H1 (cell line): ENCODE measurements at regions not wholly inside any gene's neighbourhood (a gene's known extent, or its start where the extent isn't known, plus 50 kb on each side); places are given as distances from the start of the nearest gene placed in this dataset.

ENCODE experiments used
- CTCF ChIA-PET: fragments of 300-600 bp; sonication (Branson Sonifier 250); formaldehyde crosslinking; loops from one replicate; lab custom pipeline; 2021; ENCODE audit not compliant: partially characterized antibody; lab: Charles Lee
- POLR2A ChIA-PET: fragments of 300-600 bp; sonication (Branson Sonifier 250); formaldehyde crosslinking; loops from one replicate; lab custom pipeline; 2021; ENCODE audit warnings: inconsistent platforms; ENCODE audit not compliant: partially characterized antibody; lab: Charles Lee
- DNase-seq, 2 experiments: peaks; one replicate each; pipeline versions ENCODE4 v3.0.0 to v3.0.0-alpha.2; 2010 to 2022; ENCODE audit warnings: low spot score in 2 of 2, low read depth in 1 of 2, mixed read lengths in 1 of 2
- FAIRE-seq: peaks from 2 replicates; lab custom pipeline; 2011; peaks lifted over from hg19 to GRCh38; lab: Jason Lieb, UNC
- H2AFZ ChIP-seq: 2 replicates; pipeline ENCODE4 v1.8.1; 2012; ENCODE audit warnings: low read length, inconsistent platforms
- H2AK5ac ChIP-seq: 2 replicates; pipeline ENCODE4 v1.6.1; 2013; ENCODE audit warnings: low read depth, low read length
- H2BK120ac ChIP-seq: replicated peaks from 2 replicates; pipeline ENCODE3; 2013; ENCODE audit warnings: low read depth, low read length, inconsistent platforms
- H2BK12ac ChIP-seq: 2 replicates; pipeline ENCODE4 v1.6.1; 2013; ENCODE audit warnings: low read depth, low read length
- H2BK15ac ChIP-seq: 2 replicates; pipeline ENCODE4 v1.6.1; 2013; ENCODE audit warnings: low read length
- H2BK20ac ChIP-seq: 2 replicates; pipeline ENCODE4 v1.6.1; 2013; ENCODE audit warnings: low read length
- H2BK5ac ChIP-seq: 2 replicates; pipeline ENCODE4 v1.6.1; 2013; ENCODE audit warnings: low read depth, low read length
- H3K14ac ChIP-seq: 2 replicates; pipeline ENCODE4 v1.6.1; 2013; ENCODE audit warnings: inconsistent platforms; ENCODE audit not compliant: insufficient read length
- H3K18ac ChIP-seq: 2 replicates; pipeline ENCODE4 v1.6.1; 2013; ENCODE audit warnings: low read length; ENCODE audit errors: extremely low read depth
- H3K23ac ChIP-seq: 2 replicates; pipeline ENCODE4 v1.6.1; 2013; ENCODE audit warnings: inconsistent platforms; ENCODE audit not compliant: insufficient read length
- H3K23me2 ChIP-seq: 2 replicates; pipeline ENCODE4 v1.6.1; 2013; ENCODE audit warnings: low read depth, low read length
- H3K27ac ChIP-seq: 2 replicates; pipeline ENCODE4 v1.6.1; 2011; ENCODE audit warnings: low read depth, low read length, inconsistent platforms
- H3K27me3 ChIP-seq, 4 experiments: replicated peaks in 1 of 4; 1 replicate in 1 of 4; 2 replicates in 3 of 4; pipeline versions ENCODE4 v1.6.1 to v1.8.1; 2011 to 2013; ENCODE audit warnings: low read length in 3 of 4, mild to moderate bottlenecking in 3 of 4, inconsistent platforms in 2 of 4, mixed read lengths in 2 of 4, moderate library complexity in 1 of 4; ENCODE audit not compliant: control insufficient read depth in 3 of 4, insufficient read depth in 3 of 4; ENCODE audit errors: extremely low read depth in 1 of 4
- H3K36me3 ChIP-seq, 4 experiments: 2 replicates each; pipeline versions ENCODE4 v1.6.1 to v1.8.1; 2011 to 2013; ENCODE audit warnings: mild to moderate bottlenecking in 4 of 4, low read length in 3 of 4, moderate library complexity in 2 of 4, control low read depth in 1 of 4, inconsistent platforms in 1 of 4; ENCODE audit not compliant: insufficient read depth in 4 of 4, control insufficient read depth in 2 of 4
- H3K4ac ChIP-seq: replicated peaks from 2 replicates; pipeline ENCODE3; 2013; ENCODE audit warnings: low read length, low read depth, mixed read lengths, inconsistent platforms; ENCODE audit not compliant: insufficient read length
- H3K4me1 ChIP-seq, 4 experiments: replicated peaks in 1 of 4; 1 replicate in 1 of 4; 2 replicates in 3 of 4; pipeline versions ENCODE4 v1.6.1 to v1.8.1; 2011 to 2013; ENCODE audit warnings: low read length in 3 of 4, inconsistent platforms in 2 of 4, mixed read lengths in 1 of 4; ENCODE audit not compliant: insufficient read depth in 4 of 4, control insufficient read depth in 3 of 4
- H3K4me2 ChIP-seq, 2 experiments: 2 replicates each; pipeline versions ENCODE4 v1.6.1 to v1.8.1; 2011 to 2013; ENCODE audit warnings: low read depth in 2 of 2, low read length in 2 of 2, control low read depth in 1 of 2, inconsistent platforms in 1 of 2, mild to moderate bottlenecking in 1 of 2; ENCODE audit not compliant: insufficient read depth in 1 of 2
- H3K4me3 ChIP-seq, 4 experiments: fragments of 200-600, 300-600 bp in 1 of 4; sonication (generic), shearing (Covaris generic), sonication (Bioruptor Twin) in 1 of 4; 2 replicates each; pipeline versions ENCODE4 v1.5.1 to v1.8.1; 2011 to 2016; ENCODE audit warnings: low read length in 4 of 4, low read depth in 3 of 4, control low read depth in 2 of 4, inconsistent platforms in 2 of 4, mild to moderate bottlenecking in 2 of 4, mixed read lengths in 1 of 4, moderate library complexity in 1 of 4; ENCODE audit not compliant: insufficient read depth in 2 of 4; ENCODE audit errors: extremely low read depth in 1 of 4
- H3K56ac ChIP-seq: replicated peaks from 2 replicates; pipeline ENCODE3; 2013; ENCODE audit warnings: low read depth, mild to moderate bottlenecking, mixed read lengths, low read length, inconsistent platforms; ENCODE audit not compliant: insufficient read length
- H3K79me1 ChIP-seq: 2 replicates; pipeline ENCODE4 v1.6.1; 2013; ENCODE audit warnings: low read depth, low read length, control low read depth
- H3K79me2 ChIP-seq, 2 experiments: 2 replicates each; pipeline versions ENCODE4 v1.6.1 to v1.8.1; 2012 to 2013; ENCODE audit warnings: low read length in 2 of 2, mild to moderate bottlenecking in 2 of 2, inconsistent platforms in 1 of 2; ENCODE audit not compliant: insufficient read depth in 2 of 2, control insufficient read depth in 1 of 2
- H3K9ac ChIP-seq, 4 experiments: replicated peaks in 1 of 4; 1 replicate in 1 of 4; 2 replicates in 3 of 4; pipeline versions ENCODE4 v1.6.1 to v1.8.1; 2011 to 2013; ENCODE audit warnings: low read depth in 3 of 4, low read length in 3 of 4, control low read depth in 2 of 4, mild to moderate bottlenecking in 2 of 4, moderate library complexity in 2 of 4, inconsistent platforms in 1 of 4; ENCODE audit errors: extremely low read depth in 1 of 4
- H3K9me3 ChIP-seq, 2 experiments: 2 replicates each; pipeline versions ENCODE4 v1.6.1 to v1.8.1; 2012 to 2013; ENCODE audit warnings: mild to moderate bottlenecking in 2 of 2, moderate library complexity in 2 of 2, control low read depth in 1 of 2, inconsistent platforms in 1 of 2, low read depth in 1 of 2, low read length in 1 of 2, mixed read lengths in 1 of 2; ENCODE audit not compliant: insufficient read depth in 2 of 2
- H4K20me1 ChIP-seq, 2 experiments: replicated peaks in 1 of 2; 2 replicates each; pipeline versions ENCODE3 to v1.8.1; 2011 to 2013; ENCODE audit warnings: inconsistent platforms in 2 of 2, low read length in 2 of 2, mild to moderate bottlenecking in 1 of 2; ENCODE audit not compliant: insufficient read depth in 2 of 2, control insufficient read depth in 1 of 2
- H4K5ac ChIP-seq: 2 replicates; pipeline ENCODE4 v1.6.1; 2013; ENCODE audit warnings: low read length, low read depth, mixed read lengths, inconsistent platforms; ENCODE audit not compliant: insufficient read length
- H4K8ac ChIP-seq: 2 replicates; pipeline ENCODE4 v1.8.0; 2013; ENCODE audit warnings: mild to moderate bottlenecking, moderate library complexity, low read length, inconsistent platforms; ENCODE audit not compliant: insufficient read depth; ENCODE audit errors: extremely low read depth
- H4K91ac ChIP-seq: replicated peaks from 2 replicates; pipeline ENCODE3; 2013; ENCODE audit warnings: low read length, mixed read lengths, inconsistent platforms; ENCODE audit not compliant: insufficient read length
- CTCF ChIP-seq, 3 experiments: IDR thresholded peaks; 1 replicate in 2 of 3; 2 replicates in 1 of 3; pipeline versions ENCODE4 v1.5.1 to v1.6.1; 2011; ENCODE audit warnings: low read length in 3 of 3, mild to moderate bottlenecking in 3 of 3, inconsistent platforms in 2 of 3, low read depth in 1 of 3, moderate library complexity in 1 of 3; ENCODE audit not compliant: insufficient read depth in 1 of 3; ENCODE audit errors: control extremely low read depth in 1 of 3
- FOSL1 ChIP-seq: IDR thresholded peaks from 2 replicates; pipeline ENCODE4 v1.6.1; 2011; ENCODE audit warnings: mild to moderate bottlenecking, low read depth, low read length, moderate library complexity; ENCODE audit not compliant: insufficient read depth
- PHF8 ChIP-seq: fragments of 200-600 bp; sonication (generic); conservative IDR thresholded peaks from 2 replicates; pipeline ENCODE4 v1.7.1; 2012; ENCODE audit warnings: low read depth, mild to moderate bottlenecking, inconsistent platforms, low read length, moderate library complexity
- POLR2AphosphoS5 ChIP-seq: IDR thresholded peaks from 2 replicates; pipeline ENCODE4 v1.6.1; 2011; ENCODE audit warnings: low read depth, low read length
- RFX5 ChIP-seq: IDR thresholded peaks from 2 replicates; pipeline ENCODE4 v1.6.1; 2011; ENCODE audit warnings: low read depth, low read length, improper control_type of control experiment, borderline replicate concordance
- SUZ12 ChIP-seq: fragments of 200-600 bp; sonication (generic); IDR thresholded peaks from 2 replicates; pipeline ENCODE4 v1.6.1; 2012; ENCODE audit warnings: mild to moderate bottlenecking, inconsistent platforms, low read length, moderate library complexity, mixed read lengths
- TAF7 ChIP-seq: optimal IDR thresholded peaks from 2 replicates; pipeline ENCODE3; 2011; ENCODE audit warnings: low read depth, mild to moderate bottlenecking, inconsistent platforms, low read length, moderate library complexity, borderline replicate concordance
- TEAD4 ChIP-seq: IDR thresholded peaks from 2 replicates; pipeline ENCODE4 v1.6.1; 2012; ENCODE audit warnings: low read depth, low read length, inconsistent platforms, mixed read lengths
- YY1 ChIP-seq: IDR thresholded peaks from 2 replicates; pipeline ENCODE4 v1.6.1; 2011; ENCODE audit warnings: low read depth, mild to moderate bottlenecking, low read length
- WGBS, 2 experiments: shearing (Covaris generic) in 1 of 2; methylation state at CpG; one replicate each; pipeline versions ENCODE4 v1.1.6 to v1.1.7; 2013 to 2015; ENCODE audit warnings: low lambda C conversion rate in 2 of 2, mixed read lengths in 2 of 2, inconsistent platforms in 1 of 2, low coverage in 1 of 2, missing lambda C conversion rate in 1 of 2; ENCODE audit not compliant: insufficient replicate concordance in 2 of 2, insufficient coverage in 1 of 2, insufficient read length in 1 of 2; ENCODE audit errors: extremely low coverage in 1 of 2, missing lambda C conversion rate in 1 of 2; 5-methylcytosine and 5-hydroxymethylcytosine counted together
- TF ChIP-seq, protein P1 (sequence below): IDR thresholded peaks from 2 replicates; pipeline ENCODE4 v1.6.1; 2012; ENCODE audit warnings: inconsistent platforms

GRCh38 chr5:107021575-107021974, 649.2 kb downstream of the EFNA5 start (continued):
- no peak for TF ChIP-seq POLR2AphosphoS5

GRCh38 chr5:107020626-107021025, 650.1 kb downstream of the EFNA5 start:
- H3K18ac ChIP-seq: no peak overlapping the region
- no peak overlapping the region for H4K5ac ChIP-seq
- H3K79me1 ChIP-seq: no peaks in the 10 kb centered on the region
- H3K27me3 ChIP-seq: no peaks in the 10 kb centered on the region
- no peak overlapping the region for H3K4me3 ChIP-seq
- FAIRE-seq (no peak), DNase-seq (no peak)
- H3K79me2 ChIP-seq: no peaks in the 10 kb centered on the region
- H3K56ac ChIP-seq: no peak overlapping the region
- no peak overlapping the region for H2BK12ac ChIP-seq
- no peak overlapping the region for H3K9ac ChIP-seq
- no peak overlapping the region for H2BK15ac ChIP-seq
- peaks cover 0 to 3% (median under 1%) of the 10 kb centered on the region in 4 experiments; a peak in 1 of 7 replicates for H3K4me1 ChIP-seq
- no peak overlapping the region for H2BK20ac ChIP-seq
- H2AK5ac ChIP-seq: no peak overlapping the region
- no peak overlapping the region for H2BK5ac ChIP-seq
- 83% methylated on average over 2 of the region's 2 CpGs; no CpG with 5 or more reads in 1 of the 2 experiments for WGBS, 2 experiments
- no peaks in the 10 kb centered on the region for H3K36me3 ChIP-seq
- H3K23ac ChIP-seq: no peak overlapping the region
- no peak overlapping the region for H4K91ac ChIP-seq
- H4K8ac ChIP-seq: no peak overlapping the region
- ChIA-PET POLR2A (no interaction called here), CTCF (no interaction called here)
- H2BK120ac ChIP-seq: no peak overlapping the region
- H3K23me2 ChIP-seq: no peaks in the 10 kb centered on the region
- no peak overlapping the region for H2AFZ ChIP-seq
- no peaks in the 10 kb centered on the region for H4K20me1 ChIP-seq
- H3K9me3 ChIP-seq: no peaks in the 10 kb centered on the region
- H3K4me2 ChIP-seq: no peak overlapping the region
- no peak overlapping the region for H3K4ac ChIP-seq
- no peak overlapping the region for H3K14ac ChIP-seq
- no peak overlapping the region for H3K27ac ChIP-seq
- no peak for TF ChIP-seq YY1
- TF ChIP-seq SUZ12: no peak
- no peak for TF ChIP-seq PHF8
- no peak for TF ChIP-seq TAF7
- TF ChIP-seq, protein P1, sequence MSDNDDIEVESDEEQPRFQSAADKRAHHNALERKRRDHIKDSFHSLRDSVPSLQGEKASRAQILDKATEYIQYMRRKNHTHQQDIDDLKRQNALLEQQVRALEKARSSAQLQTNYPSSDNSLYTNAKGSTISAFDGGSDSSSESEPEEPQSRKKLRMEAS: no peak
- TF ChIP-seq FOSL1: no peak
- no peak for TF ChIP-seq CTCF (IDR thresholded peaks at IDR 0.05; ENCODE audit: control extremely low read depth in 1 of 3, insufficient read depth in 1 of 3, low read depth in 1 of 3, low read length in 3 of 3)
- TF ChIP-seq RFX5: no peak
- no peak for TF ChIP-seq TEAD4
